Lower leg skin (tissue), 4 donors: ENCODE measurements at regions not wholly inside any gene's neighbourhood (a gene's known extent, or its start where the extent isn't known, plus 50 kb on each side); places are given as distances from the start of the nearest gene placed in this dataset.

Source experiments
- DNase-seq, 2 donors: peaks; one replicate each; pipeline ENCODE4 v3.0.0-alpha.2; 2019; ENCODE audit warnings: low spot score in 2 of 2
- H3K4me3 ChIP-seq: fragments of 200-600 bp; sonication (generic); 2 replicates; pipeline ENCODE4 v1.5.1; 2017; ENCODE audit warnings: mild to moderate bottlenecking, low read depth; ENCODE audit not compliant: poor library complexity, severe bottlenecking
- POLR2A ChIP-seq, 2 donors: fragments of 450-650 bp; IDR thresholded peaks; one replicate each; pipeline ENCODE4 v1.6.1; 2016 to 2017; ENCODE audit warnings: antibody characterized with exemption in 2 of 2, mild to moderate bottlenecking in 1 of 2, moderate library complexity in 1 of 2
- WGBS, 2 donors: methylation state at CpG; one replicate each; pipeline ENCODE4 v1.1.5; 2018; 5-methylcytosine and 5-hydroxymethylcytosine counted together
- intact Hi-C: fragments of 100-400 bp; cut with DNase I; formaldehyde crosslinking; loops from one replicate; pipeline ENCODE4 v1.15.0; 2023; ENCODE audit warnings: low total_unique reads
- TF ChIP-seq, protein P1 (sequence below), 3 donors: fragments of 450-650 bp; IDR thresholded peaks; one replicate each; pipeline ENCODE4 v1.5.1; 2016; ENCODE audit warnings: antibody characterized with exemption in 3 of 3, mild to moderate bottlenecking in 3 of 3, moderate library complexity in 2 of 3

DNA sequence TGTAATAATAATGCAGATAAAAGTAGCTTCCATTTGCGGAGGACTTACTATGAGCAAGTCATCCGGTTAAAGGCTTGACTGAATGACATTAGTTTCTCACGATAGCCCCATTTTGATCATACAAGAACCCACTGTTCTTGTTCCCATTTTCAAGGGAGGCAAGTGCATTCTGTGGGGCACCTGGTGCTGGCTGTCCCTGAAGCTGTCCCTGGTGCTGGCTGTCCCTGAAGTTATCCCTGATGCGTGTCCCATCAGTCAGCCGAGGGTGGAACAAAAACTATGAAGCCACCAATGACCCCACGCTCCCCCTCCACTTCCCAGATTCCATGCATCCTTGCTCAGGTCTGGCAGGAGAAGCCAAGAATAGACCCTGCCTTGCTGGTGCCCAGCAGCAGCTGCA, 95.3 kb downstream of the EDN3 start:
- DNase-seq, result no peak
- intact Hi-C loops, result no loop called here
- no peak for TF ChIP-seq POLR2A (IDR thresholded peaks at IDR 0.05)
- TF ChIP-seq, protein P1, sequence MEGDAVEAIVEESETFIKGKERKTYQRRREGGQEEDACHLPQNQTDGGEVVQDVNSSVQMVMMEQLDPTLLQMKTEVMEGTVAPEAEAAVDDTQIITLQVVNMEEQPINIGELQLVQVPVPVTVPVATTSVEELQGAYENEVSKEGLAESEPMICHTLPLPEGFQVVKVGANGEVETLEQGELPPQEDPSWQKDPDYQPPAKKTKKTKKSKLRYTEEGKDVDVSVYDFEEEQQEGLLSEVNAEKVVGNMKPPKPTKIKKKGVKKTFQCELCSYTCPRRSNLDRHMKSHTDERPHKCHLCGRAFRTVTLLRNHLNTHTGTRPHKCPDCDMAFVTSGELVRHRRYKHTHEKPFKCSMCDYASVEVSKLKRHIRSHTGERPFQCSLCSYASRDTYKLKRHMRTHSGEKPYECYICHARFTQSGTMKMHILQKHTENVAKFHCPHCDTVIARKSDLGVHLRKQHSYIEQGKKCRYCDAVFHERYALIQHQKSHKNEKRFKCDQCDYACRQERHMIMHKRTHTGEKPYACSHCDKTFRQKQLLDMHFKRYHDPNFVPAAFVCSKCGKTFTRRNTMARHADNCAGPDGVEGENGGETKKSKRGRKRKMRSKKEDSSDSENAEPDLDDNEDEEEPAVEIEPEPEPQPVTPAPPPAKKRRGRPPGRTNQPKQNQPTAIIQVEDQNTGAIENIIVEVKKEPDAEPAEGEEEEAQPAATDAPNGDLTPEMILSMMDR (IDR thresholded peaks at IDR 0.05), result no peak
- no peak overlapping the region for H3K4me3 ChIP-seq
- 89 to 90% methylated on average over 6 of the region's 6 CpGs for WGBS, 2 donors

DNA sequence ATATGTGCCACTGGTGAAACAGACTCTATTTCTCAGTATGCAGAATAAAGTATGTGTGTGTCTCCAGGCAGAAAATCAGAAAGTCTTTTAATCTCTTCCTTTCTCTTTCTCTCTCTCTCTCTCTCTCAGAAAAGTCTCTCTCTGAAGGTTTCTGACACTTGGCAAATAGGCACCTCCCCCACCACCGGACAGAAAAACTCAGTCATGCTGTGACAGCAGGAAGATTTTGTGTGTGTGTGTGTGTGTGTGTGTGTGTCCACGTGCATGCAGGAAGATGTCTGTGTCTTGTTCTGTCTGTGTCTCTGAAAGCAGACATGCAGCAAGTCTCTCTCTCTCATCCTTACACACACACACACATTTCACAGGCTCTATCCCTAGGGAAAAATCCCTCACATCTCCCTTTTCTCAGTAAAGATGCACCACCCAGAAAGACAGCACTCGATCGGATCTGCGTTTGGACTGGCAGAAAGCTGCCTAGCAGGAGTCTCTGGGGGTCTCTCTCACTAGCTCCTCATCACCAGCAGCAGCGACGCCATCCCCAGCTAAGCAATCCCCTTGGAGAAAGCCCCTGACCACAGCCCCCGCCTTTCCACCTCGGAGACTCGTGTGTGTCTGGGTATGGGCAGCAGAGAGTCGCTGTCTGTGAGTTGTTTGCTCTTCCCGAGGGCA, 98.3 kb downstream of the EDN3 start:
- TF ChIP-seq, protein P1 (IDR thresholded peaks at IDR 0.05), result no peak
- no peak for TF ChIP-seq POLR2A (IDR thresholded peaks at IDR 0.05)
- H3K4me3 ChIP-seq, result no peak overlapping the region
- intact Hi-C loops, result no loop called here
- WGBS, 2 donors, result 29 to 38% methylated on average over 10 to 12 of the region's 12 CpGs
- DNase-seq, result no peak

- intact Hi-C loops, result no loop called here
- WGBS, 2 donors, result 59 to 61% methylated on average over 17 of the region's 17 CpGs
- DNase-seq, result no peak
- no peak overlapping the region for H3K4me3 ChIP-seq
- TF ChIP-seq, protein P1 (IDR thresholded peaks at IDR 0.05), result no peak
Observed at GRCh38 chr20:59399426-59400099, 99.2 kb downstream of the EDN3 start.

DNA sequence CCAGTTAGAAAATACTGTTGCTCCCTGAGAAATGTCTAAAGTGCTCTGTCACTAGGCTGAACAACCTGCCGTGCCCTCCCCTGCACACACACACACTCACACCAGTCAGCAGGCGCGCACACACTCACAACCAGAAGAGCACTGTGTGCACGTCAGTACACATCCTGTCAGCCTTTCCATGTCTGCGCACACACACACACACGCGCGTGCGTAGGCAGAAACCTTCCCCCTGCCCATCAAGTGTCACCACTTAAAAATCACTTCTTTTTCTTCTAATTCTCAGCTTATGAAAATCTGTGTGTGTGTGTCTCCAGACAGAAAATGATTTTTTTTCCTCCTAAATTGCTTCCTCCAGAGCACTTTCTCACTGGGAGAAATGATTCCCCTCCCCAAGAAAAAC, 100.3 kb downstream of the EDN3 start:
- TF ChIP-seq, protein P1 (IDR thresholded peaks at IDR 0.05), result no peak
- no peak for TF ChIP-seq POLR2A (IDR thresholded peaks at IDR 0.05)
- peak in 1 of 2 donors; percentile 50 for DNase-seq
- no peak overlapping the region for H3K4me3 ChIP-seq
- WGBS, 2 donors, result 42 to 65% methylated on average over 9 of the region's 9 CpGs
- intact Hi-C loops, result no loop called here

GRCh38 chr20:59402681-59403080, 102.3 kb downstream of the EDN3 start:
- no peak for TF ChIP-seq POLR2A (IDR thresholded peaks at IDR 0.05)
- TF ChIP-seq, protein P1 (IDR thresholded peaks at IDR 0.05), result no peak

More at GRCh38 chr20:59402681-59403080, 102.3 kb downstream of the EDN3 start:
- intact Hi-C loops, result no loop called here
- H3K4me3 ChIP-seq, result no peak overlapping the region
- 12 to 19% methylated on average over 9 of the region's 9 CpGs for whole genome bisulfite sequencing, 2 donors
- no peak for DNase-seq
